IPS-NIHi7 (cell line): ENCODE measurements at regions not wholly inside any gene's neighbourhood (a gene's known extent, or its start where the extent isn't known, plus 50 kb on each side); places are given as distances from the start of the nearest gene placed in this dataset.
A peak's percentile ranks its signal among the peaks of the same experiment; 100 is the strongest.
"Not testable (repeated sequence)": the region's sequence is repeated elsewhere in the genome, so short reads cannot be mapped to it uniquely, and the experiment has no call there.

Source experiments
- DNase-seq: peaks from one replicate; pipeline ENCODE4 v3.0.0; 2012; ENCODE audit warnings: mixed read lengths; ENCODE audit errors: extremely low spot score

DNA sequence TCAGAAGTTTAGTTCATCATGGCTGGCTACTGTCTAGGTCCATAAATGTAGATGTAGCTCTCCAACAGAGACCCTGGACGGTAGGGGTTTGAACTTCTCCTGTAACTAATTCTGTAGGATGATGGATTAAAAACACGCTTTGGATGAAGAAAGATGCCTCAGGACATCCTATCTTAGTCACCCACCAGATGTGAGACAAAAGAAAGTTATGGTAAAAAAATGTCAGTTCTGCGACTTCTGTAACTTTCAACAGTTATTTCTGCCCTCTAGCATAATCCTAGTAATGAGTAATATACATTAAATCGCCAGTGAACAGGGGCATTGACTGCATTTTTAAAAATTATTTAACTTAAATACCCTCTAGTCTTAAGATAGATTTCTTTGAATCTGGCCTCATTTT lies 210.1 kb upstream of the LRATD1 start:
- DNase-seq, result no peak

- DNase-seq, result no peak
Measured at GRCh38 chr2:14423145-14423906, 209.2 kb upstream of the LRATD1 start.

DNA sequence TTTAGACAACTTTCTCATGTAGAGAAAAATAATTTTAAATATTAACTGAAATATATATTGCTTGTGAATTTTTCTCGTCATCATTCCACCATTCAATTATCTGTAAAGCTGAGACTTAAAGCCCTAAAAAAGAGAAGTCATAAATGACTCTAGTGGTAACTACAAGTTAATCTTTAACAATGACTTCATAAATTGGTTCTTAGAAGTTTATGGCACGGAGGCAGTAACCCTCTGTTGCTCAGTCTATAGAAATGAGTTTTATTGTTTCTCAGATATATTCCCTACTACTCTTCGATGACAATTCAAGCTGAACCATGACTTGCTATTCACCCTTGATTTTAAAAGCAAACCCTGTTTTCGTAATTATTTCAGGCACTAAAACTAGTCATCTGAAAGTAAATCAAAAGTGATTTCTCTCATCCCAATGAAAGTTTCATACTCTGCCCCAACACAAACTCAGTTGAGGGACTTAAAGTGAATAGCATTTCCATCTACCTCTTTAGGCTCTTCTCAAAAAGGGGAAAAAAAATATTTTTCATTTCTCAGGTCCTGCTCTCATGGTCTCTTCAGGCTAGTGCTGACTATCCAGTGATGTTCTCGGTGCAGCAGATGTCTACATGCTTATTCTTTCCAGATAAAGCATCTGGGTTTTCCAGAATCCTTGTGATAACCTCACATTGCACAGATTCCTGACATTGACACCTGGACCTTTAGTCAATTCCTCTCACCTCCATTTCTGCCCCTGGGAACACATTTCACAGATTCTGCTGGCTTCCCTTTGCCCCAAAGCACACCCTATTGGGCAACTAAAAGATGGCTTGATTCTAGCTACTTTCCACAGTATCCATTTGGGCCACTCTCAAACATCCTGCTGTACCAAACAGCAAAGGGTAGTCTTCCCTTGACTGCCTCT lies 207.8 kb upstream of the LRATD1 start:
- no peak for DNase-seq

GRCh38 chr2:14425869-14426268 lies 206.6 kb upstream of the LRATD1 start:
- no peak for DNase-seq

DNA sequence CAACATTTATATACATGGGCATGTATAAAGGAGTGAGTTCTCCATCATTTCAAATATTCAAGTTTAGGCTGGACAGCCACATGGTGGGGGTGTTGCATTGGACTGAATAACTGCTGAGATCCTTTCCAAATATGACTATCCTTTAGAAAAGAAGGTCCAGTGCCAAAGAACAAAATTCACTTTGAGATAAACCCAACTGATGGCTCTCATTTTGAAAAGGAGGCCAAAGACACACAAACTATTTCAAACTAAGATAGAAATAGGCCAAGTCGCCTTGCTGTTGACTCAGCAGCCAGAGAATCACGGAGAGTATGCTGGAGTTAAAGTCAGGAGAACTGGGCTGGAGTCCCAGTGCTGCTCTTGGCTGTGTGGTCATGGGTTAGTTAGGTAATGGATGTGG lies 204.5 kb upstream of the LRATD1 start:
- DNase-seq, result no peak

- no peak for DNase-seq
Measured at GRCh38 chr2:14433946-14434495, 198.5 kb upstream of the LRATD1 start.

DNA sequence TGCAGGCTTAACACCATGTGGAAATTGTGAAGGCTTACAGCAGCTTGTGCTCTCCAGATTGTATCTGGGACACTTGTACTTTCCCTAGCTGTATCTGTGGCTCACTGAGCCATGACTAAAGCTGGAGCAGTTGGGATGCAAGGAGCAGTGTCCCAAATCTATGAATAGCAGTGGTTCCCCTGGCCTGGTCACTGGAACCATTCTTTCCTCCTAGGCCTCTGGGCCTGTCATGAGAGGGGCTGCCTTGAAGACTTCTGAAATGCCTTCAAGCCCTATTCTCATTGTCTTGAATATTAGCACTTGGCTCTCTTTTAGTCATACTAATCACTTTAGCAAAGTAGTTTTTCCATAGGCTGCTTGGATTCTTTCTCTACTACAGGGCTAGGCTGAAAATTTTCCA lies 186.8 kb upstream of the LRATD1 start:
- no peak for DNase-seq

DNA sequence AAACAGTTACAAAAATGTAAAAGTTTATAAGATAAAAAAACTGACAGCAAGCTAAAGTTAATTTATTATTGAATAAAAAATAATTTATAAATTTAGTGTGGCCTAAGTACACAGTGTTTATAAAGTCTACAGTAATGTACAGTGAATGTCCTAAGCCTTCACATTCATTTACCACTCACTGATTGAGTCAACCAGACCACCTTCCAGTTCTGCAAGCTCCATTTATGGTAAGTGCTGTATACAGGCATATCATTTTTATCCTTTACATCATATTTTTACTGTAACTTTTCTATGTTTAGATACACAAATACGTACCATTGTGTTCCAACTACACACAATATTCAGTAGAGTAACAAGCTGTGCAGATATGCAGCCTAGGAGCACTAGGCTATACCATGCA lies 184.2 kb upstream of the LRATD1 start:
- no peak for DNase-seq

DNA sequence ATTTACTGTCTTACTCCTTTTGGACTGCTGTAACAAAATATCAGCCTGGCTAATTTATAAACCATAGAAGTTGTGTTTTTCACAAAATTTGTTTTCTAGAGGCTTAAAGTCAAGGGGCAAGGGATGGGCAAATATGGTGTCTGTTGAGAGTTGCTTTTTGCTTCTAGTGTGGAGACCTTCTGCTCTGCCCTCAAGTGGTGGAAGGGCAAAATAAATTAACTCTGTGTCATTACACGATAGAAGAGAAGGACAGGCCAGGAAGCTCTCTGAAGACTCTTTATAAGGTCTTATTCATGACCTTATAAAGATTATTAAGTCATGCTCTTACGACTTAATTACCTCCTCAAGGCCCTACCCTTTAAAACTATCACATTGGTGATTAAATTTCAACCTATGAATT lies 181.2 kb upstream of the LRATD1 start:
- DNase-seq, result peak; percentile 21

- DNase-seq, result no peak
Measured at GRCh38 chr2:14454202-14454601, 178.3 kb upstream of the LRATD1 start.

- no peak for DNase-seq
Measured at GRCh38 chr2:14459786-14460325, 172.7 kb upstream of the LRATD1 start.

- no peak for DNase-seq
Measured at GRCh38 chr2:14475994-14476393, 156.5 kb upstream of the LRATD1 start.

DNA sequence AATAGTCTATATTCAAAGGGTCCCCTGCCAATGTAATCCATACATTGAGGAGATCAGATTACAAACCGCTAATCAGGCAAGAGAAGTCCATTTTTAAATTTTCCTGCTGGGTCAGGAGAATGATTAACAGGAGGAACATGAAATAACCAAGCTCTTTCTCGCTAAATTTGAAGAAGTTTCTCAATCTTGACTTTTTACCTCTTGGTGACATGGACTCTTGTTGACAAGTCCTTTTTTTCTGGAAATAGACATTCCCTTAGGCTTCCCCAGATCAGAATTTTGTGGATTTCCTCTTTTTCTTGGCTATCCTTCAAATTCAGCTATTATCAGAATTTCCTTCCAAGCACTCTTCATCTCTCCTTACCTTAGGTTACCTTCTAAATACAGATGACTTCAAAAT lies 153.0 kb upstream of the LRATD1 start:
- no peak for DNase-seq

- no peak for DNase-seq
Measured at GRCh38 chr2:14480120-14480519, 152.4 kb upstream of the LRATD1 start.

DNA sequence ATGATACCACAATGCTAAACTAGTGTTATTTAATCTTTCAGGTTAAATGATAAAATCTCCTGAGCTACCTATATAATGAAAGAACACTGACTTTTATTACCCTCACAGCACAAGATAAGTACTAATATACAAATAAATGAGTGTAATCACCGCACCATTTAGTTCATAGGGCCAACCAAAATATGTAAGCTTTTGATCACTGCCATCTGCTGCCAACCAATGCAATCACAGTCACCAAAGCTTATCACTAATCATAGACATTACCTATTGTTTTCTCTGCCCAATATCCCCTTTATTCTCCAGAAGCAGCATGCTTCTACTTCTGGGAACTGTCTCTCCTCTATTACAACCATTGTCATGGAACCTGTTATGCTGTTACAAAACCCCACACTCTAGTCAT lies 151.6 kb upstream of the LRATD1 start:
- no peak for DNase-seq

DNA sequence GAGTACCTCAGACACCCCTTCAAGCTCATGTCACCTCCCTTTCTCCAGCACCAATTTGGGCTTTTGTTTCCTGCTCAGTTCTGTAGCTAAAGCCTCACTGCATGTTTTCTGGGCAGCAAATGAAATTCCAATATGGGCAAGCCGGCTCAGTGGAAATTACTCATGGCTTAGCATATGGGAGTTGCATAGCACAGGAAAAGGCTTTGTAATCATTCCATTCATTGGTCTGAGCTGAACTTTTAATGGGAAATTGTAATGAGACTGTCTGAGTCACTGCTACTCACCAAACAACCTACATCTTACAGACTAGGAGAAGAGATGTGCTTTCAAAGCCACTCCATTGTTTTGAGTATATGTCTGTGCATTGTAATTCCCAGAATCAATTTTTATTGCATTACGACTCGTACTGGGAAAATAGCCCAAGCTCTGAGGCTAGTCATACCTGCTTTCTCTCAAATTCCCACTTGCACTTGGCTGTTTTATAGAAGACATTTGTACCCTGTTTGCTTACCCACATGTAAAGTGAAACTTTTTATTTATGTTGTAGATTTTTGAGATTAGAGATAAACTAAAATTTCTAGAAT lies 139.5 kb upstream of the LRATD1 start:
- no peak for DNase-seq

DNA sequence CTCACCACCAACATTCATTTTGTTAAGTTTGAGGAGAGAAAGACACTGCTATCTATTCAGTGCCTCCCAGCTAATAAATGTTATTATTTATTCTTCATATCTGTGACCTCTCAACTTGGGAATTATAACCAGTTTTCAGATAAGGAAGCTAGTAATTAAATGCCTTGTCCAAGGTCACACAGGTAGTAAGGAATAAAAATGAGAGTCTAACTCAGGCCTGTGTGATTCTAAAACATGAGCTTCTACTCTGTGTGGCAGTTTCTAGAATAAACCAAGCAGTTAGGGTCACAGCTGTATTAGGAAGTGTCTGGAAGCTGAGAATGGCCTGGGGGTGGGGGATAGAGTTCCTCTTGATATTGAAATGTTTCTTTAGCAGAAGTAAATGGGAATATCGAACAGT lies 137.8 kb upstream of the LRATD1 start:
- no peak for DNase-seq

DNA sequence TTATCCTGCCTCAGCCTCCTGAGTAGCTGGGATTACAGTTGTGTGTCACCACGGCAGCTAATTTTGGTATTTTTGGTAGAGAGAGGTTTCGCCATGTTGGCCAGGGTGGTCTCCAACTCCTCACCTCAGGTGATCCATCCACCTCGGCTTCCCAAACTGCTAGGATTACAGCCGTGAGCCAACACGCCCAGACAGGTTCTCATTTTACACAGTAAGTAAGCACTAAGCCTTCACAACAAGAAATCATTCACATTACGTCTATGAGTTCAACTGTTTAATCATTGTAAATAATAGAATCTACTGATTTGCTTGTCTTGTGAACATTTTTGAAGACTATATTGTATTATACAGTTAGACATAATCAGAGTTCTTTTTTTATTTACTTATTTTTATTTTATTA lies 131.5 kb upstream of the LRATD1 start:
- no peak for DNase-seq

DNA sequence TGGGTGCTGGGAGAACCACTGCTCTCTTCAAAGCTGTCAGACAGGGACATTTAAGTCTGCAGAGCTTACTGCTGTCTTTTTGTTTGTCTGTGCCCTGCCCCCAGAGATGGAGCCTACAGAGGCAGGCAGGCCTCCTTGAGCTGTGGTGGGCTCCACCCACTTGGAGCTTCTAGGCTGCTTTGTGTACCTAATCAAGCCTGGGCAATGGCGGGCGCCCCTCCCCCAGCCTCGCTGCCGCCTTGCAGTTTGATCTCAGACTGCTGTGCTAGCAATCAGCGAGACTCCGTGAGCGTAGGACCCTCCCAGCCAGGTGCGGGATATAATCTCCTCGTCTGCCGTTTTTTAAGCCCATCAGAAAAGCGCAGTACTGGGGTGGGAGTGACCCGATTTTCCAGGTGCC lies 125.6 kb upstream of the LRATD1 start:
- not testable (repeated sequence) for DNase-seq

DNA sequence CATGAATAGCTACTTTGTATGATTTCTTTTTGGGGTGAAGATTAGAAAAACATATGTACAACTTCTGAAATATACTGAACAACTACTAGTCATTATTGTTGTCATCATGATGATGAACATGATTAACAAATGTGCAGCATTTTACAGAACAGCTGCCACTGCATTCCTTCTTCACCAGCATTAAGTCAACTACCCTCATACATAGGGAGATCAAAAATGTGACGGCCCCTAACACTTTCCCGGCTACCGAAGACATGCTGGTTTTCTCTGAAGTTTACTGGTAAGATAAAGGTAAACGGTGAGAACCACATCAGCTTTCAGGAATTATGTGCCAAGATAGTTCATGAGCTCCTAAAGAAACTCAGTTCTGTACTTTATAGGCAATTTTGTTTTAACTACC lies 121.0 kb upstream of the LRATD1 start:
- no peak for DNase-seq

- peak; percentile 24 for DNase-seq
Measured at GRCh38 chr2:14513903-14514302, 118.6 kb upstream of the LRATD1 start.

- no peak for DNase-seq
Measured at GRCh38 chr2:14516844-14517243, 115.7 kb upstream of the LRATD1 start.
